Body of pancreas (tissue), 4 donors: ENCODE measurements at regions not wholly inside any gene's neighbourhood (a gene's known extent, or its start where the extent isn't known, plus 50 kb on each side); places are given as distances from the start of the nearest gene placed in this dataset.

Experiments
- POLR2A ChIP-seq, 3 donors: fragments of 450-650 bp; IDR thresholded peaks; one replicate each; pipeline ENCODE4 v1.6.1; 2016; ENCODE audit warnings: antibody characterized with exemption in 3 of 3, mild to moderate bottlenecking in 2 of 3
- TF ChIP-seq, protein P1 (sequence below), 7 experiments: fragments of 450-650 bp in 4 of 7; fragments of 200-600 bp in 3 of 7; sonication (generic) in 3 of 7; IDR thresholded peaks; one replicate each; pipeline ENCODE4 v1.5.1; 2016 to 2019; ENCODE audit warnings: antibody characterized with exemption in 7 of 7

DNA sequence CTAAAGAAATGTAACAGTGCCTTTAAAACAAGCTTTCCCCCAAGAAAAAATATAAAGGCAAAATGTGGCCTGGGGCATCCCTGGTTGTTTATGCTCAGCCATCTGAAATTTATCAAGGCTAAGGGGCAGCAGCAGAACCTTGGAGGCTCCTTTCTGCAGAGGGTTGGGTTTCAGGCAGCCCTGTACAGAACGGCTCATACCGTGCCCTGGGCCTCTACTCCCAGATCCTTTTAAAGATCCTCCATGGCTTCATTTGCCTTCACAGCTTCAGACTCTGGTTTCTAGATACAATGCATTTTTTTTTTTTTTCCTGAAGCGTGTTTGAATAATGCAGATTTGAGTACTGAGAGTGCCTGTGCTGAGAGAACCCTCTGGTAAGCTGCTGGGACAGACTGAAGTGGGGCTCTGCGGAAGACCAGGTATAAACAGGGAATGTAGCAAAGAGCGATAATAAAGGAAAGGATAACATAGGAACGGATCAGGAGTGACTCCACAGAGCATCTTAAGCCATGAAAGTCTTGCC, 172.7 kb downstream of the DIRAS2 start:
- TF ChIP-seq, protein P1, sequence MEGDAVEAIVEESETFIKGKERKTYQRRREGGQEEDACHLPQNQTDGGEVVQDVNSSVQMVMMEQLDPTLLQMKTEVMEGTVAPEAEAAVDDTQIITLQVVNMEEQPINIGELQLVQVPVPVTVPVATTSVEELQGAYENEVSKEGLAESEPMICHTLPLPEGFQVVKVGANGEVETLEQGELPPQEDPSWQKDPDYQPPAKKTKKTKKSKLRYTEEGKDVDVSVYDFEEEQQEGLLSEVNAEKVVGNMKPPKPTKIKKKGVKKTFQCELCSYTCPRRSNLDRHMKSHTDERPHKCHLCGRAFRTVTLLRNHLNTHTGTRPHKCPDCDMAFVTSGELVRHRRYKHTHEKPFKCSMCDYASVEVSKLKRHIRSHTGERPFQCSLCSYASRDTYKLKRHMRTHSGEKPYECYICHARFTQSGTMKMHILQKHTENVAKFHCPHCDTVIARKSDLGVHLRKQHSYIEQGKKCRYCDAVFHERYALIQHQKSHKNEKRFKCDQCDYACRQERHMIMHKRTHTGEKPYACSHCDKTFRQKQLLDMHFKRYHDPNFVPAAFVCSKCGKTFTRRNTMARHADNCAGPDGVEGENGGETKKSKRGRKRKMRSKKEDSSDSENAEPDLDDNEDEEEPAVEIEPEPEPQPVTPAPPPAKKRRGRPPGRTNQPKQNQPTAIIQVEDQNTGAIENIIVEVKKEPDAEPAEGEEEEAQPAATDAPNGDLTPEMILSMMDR (IDR thresholded peaks at IDR 0.05): no peak
- TF ChIP-seq POLR2A (IDR thresholded peaks at IDR 0.05): no peak
